ENCODE measurements at regions not wholly inside any gene's neighbourhood (a gene's known extent, or its start where the extent isn't known, plus 50 kb on each side); places are given as distances from the start of the nearest gene placed in this dataset.
"Not testable (repeated sequence)": the region's sequence is repeated elsewhere in the genome, so short reads cannot be mapped to it uniquely, and the experiment has no call there.

DNA sequence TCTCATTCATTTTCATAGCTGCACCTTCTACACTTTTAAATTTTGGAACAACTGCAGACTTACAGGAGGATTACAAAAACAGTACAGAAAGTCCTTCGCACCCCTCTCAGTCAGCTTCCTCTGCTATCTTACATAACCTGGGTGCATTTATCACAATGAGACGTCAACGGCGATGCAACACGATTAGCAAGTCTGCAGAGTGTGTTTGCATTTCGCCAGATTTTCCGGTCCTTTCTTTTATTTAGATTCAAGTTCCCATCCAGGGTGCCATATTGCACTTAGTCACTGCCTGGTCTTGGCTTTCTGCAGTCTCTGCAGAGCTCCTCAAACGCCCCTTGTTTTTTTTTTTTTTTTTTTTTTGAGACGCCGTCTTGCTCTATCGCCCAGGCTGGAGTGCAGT, 85.9 kb downstream of the ASMT start:
- no peak for DNase-seq (ENCODE audit: low spot score)

DNA sequence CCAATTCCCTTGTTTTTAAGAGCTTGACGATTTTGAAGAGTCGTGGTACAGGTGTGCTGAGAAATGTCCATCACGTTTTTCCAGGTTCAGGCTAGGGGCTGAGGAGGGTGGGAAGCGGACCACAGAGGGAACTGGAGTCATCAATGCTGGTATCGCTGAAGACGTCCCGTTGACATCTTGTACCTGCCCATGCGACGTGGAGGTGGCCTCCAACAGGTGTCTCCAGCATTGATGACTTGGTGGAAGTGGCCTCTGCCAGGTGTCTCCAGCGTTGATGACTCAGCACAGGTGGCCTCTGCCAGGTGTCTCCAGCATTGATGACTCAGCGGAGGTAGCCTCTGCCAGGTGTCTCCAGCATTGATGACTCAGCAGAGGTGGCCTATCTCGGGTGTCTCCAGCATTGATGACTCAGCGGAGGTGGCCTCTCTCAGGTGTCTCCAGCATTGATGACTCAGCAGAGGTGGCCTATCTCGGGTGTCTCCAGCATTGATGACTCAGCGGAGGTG, 86.6 kb downstream of the ASMT start:
- DNase-seq (ENCODE audit: low spot score), result not testable (repeated sequence)

DNA sequence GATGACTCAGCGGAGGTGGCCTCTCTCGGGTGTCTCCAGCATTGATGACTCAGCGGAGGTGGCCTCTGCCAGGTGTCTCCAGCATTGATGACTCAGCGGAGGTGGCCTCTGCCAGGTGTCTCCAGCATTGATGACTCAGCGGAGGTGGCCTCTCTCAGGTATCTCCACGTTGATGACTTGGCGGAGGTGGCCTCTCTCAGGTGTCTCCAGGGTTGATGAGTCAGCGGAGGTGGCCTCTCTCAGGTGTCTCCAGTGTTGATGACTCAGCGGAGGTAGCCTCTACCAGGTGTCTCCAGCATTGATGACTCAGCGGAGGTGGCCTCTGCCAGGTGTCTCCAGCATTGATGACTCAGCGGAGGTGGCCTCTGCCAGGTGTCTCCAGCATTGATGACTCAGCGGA, 87.3 kb downstream of the ASMT start:
- not testable (repeated sequence) for DNase-seq (ENCODE audit: low spot score)

DNA sequence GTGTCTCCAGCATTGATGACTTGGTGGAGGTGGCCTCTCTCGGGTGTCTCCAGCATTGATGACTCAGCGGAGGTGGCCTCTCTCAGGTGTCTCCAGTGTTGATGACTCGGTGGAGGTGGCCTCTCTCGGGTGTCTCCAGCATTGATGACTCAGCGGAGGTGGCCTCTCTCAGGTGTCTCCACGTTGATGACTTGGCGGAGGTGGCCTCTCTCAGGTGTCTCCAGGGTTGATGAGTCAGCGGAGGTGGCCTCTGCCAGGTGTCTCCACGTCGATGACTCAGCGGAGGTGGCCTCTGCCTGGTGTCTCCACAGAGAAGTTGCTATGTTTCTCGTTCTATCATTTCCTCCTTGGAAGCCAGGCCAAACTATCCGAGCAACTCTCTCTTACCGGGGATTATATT, 87.7 kb downstream of the ASMT start:
- DNase-seq (ENCODE audit: low spot score), result not testable (repeated sequence)

DNA sequence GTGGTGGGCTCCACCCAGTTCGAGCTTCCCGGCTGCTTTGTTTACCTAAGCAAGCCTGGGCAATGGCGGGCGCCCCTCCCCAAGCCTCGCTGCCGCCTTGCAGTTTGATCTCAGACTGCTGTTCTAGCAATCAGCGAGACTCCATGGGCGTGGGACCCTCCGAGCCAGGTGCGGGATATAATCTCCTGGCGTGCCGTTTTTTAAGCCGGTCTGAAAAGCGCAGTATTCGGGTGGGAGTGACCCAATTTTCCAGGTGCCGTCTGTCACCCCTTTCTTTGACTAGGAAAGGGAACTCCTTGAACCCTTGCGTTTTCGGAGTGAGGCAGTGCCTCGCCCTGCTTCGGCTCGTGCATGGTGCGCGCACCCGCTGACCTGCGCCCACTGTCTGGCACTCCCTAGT, 94.4 kb downstream of the ASMT start:
- not testable (repeated sequence) for DNase-seq (ENCODE audit: low spot score)

DNA sequence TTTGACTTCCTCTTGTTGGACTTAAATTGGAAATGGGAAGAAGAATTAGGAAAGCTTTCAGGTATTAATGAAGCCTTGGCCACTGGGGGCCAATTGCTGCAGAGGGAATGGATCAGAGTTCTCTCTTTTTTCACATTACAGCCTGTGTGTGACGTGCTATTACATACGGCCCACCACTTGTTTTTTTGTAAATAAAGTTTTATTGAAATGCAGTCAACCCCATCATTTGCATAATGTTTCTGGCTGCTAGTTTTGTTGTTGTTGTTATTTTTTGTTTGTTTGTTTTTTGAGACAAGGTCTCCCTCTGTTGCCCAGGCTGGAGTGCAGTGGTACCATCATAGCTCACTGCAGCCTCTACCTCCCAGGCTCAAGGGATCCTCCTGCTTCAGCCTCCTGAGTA, 98.4 kb downstream of the ASMT start:
- no peak for DNase-seq (ENCODE audit: low spot score)

DNA sequence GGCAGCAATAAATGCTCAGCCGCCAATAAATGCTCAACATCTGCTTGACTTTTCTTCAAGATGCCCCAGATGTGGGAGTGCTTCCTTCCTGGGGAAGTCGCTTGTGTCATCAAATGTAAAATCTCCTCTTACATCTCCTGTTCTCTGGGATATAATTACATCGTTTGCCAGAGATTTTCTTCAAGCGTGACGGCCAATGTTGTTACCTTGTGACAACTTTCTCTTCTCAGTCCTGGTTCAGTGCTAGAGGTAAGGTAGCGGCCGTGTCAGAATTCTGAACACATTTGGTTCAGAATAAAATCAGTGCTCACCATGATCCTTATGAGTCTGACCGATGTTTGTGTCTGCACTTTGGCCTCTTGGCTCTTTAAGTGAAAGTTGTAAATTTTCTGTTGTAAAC, 102.5 kb downstream of the ASMT start:
- no peak for DNase-seq (ENCODE audit: low spot score)

DNA sequence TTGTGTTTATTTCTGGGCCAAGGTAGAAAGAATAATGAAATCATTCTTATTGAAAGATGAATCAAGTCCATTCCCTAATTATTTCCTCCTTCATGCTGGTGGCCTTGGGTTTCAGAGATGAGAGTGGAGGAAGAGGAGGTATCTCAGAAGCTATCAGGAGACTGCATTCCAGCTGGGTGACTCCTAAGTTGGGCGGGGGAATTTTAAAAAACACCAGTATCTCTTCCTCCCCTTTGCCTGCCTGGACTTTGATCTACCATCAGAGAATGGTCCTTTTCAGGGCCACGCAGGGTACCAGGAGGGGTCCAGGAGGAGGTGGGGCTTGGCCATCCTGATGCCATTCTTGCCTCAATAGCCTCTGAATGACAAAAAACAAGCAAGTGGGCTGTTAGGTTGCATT, 104.4 kb downstream of the ASMT start:
- DNase-seq (ENCODE audit: low spot score), result no peak

DNA sequence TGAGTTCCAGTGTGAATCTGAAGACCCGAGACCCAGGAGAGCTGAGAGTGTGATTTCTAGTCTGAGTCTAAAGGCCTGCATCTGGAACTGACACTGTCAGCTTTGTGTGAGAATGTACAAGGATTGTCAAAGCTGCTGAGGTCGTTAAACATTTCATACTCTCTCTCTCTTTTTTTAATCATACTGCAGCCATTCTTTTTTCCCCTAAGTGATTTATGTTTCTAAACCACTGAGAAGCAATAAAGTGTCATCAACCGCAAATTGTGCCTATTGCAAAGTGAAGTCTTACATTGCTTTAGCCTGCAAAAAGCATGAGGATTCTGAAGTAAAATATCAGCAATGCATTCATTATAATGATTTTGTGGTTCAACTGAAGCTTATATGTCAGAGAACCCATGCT, 106.0 kb downstream of the ASMT start:
- DNase-seq (ENCODE audit: low spot score), result no peak

DNA sequence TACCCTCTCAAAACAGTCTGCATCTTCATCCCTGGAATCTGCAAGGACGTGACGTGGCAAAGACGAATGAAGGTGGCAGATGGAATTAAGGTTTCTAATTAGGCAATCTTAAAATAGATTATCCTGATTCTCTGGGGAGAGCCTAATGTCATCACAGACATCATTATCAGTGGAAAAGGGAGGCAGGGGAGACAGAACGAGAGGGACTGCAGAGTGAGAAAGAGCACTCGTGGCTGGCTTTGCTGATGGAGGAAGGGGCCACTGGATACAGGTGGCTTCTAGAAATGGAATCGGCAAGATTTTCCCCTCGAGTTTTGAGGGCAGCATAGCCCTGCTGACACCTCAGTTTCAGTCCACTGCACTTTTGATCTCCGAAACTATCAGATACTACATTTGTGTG, 110.6 kb downstream of the ASMT start:
- no peak for DNase-seq (ENCODE audit: low spot score)

DNA sequence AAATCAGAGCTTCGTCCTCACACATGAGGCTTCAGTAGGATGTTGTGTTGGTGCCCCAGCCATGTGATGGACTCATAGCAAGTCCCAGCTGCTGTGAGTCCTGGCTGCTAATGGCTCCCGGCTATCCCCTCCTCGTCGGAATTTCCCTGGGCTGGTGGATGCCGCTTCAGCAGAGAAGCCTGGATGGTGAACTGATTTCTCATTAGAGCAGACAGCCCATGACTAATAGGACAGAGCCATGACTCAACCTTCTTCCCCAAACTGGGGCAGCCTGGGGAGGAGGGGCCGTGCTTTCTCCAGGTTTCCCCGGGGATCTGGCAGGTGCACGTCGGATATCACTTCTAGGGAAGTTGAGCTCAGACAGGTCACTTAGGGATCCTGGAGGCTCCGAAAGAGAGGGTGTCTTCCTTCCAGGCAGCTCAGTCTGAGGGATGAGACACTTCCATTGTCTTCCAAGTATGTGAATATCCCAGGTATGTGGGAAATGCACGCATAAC, 112.7 kb downstream of the ASMT start:
- DNase-seq (ENCODE audit: low spot score), result no peak

DNA sequence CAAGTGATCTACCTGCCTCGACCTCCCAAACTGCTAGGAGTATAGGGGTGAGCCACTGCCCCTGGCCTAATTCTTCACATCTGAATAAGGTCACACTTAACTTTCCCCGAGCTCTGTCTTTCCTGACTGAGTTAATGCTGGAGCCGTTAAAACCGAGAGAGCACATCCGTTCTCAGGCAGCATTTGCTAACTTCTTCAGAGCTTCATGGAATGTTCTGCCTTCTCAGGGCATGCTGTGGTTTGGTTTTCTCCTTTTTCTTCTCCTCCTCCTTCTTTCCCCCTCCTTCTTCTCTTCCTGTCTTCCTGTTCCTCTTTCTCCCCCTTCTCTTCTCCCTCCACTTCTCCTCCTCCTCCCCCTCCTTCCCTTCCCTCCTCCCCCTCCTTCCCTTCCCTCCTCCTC, 119.9 kb downstream of the ASMT start:
- DNase-seq (ENCODE audit: low spot score), result no peak

DNA sequence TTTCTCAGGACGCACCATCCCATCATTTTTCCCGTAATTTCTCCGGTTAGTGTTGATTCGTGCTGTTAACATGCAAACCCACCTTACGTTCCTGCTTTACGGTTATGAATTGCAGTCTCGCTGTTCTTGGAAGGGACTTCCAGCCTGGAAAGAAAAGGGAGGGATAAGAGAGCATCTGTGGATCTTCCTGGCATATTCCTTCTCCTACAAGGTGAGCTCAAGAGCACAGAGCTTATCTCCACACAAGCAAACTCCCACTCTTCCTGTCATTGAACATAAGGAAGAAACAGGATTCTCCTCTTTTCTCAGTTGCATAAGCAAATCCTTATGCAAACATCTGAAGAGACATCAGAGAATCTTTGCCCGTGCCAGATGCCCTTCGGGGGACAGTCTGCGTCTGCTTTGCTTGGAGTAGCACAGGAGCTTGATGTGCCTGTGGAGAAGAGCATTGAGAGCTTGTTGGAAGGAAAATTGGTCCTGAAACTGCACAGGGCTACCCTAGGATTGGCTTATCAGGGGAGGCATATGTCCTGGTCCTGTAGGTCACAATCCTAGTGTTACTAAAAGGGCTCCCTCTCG, 127.0 kb downstream of the ASMT start:
- no peak for DNase-seq (ENCODE audit: low spot score)

DNA sequence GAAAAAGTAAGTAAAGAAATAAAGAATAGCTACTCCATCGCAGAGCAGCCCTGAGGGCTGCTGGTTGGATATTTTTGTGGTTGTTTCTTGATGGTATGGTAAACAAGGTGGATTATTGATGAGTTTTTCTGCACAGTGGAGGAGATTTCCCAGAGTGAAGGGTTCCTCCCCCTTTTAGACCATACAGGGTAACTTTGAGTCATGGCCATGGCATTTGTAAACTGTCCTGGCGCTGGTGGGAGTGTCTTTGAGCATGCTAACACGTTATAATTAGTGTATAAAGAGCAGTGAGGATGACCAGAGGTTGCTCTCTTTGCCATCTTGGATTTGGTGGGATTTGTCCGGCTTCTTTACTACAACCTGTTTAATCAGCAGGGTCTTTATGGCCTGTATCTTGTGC, 128.2 kb downstream of the ASMT start:
- no peak for DNase-seq (ENCODE audit: low spot score)

DNA sequence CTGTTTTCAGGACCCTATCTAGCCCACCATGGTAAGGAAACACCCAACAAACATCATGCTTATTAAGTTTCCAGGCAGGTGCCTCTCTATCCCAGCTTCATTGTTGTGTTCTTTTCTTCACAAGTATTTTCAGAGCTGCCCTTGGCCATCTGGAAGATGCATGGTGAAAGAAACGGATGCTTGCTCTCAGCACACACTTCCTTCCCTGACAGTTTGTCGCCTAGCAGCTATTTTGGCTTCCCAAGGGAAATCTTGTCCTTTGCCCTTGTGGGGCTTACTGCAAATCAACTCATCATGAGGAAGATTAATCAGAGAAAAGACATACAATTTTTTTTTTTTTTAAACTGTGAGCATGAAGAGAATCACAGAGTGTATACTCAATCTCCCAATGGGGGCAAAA, 128.8 kb downstream of the ASMT start:
- no peak for DNase-seq (ENCODE audit: low spot score)

DNA sequence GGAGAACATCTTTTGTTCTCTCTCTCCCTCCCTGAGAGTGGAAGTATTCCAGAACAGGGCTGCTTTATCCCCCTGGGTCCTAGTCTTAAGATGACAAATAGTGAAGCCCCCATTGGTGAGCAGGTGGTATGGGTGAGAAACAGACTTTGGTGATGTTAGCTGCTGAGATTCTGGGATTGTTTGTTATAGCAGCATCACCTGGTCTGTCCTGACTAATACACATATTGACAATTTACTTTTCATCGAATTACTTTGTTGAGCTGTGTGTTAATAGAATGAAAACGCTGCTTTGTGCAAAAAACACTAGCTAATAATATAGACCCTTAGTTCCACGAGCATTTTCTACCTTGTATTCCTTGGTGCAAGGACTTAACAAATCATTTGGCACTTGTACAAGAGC, 133.5 kb downstream of the ASMT start:
- no peak for DNase-seq (ENCODE audit: low spot score)

DNA sequence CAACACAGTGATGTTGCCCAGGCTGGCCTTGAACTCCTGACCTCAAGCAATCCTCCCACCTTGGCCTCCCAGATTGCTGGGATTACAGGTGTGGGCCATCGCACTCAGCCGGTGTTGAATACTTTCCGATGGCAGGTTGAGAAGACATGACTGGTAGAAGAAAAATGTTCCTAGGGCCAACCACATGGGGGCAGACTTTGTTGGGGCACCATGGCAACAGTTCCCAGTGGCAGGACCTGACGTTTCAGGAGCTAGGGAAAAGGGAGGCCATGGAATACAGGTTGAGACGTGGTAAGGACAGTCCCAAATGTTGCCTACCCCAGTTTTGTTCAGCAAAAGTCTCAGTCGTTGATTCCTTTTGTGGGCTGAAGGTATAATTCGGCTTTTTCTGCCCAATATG, 134.6 kb downstream of the ASMT start:
- DNase-seq (ENCODE audit: low spot score), result no peak

DNA sequence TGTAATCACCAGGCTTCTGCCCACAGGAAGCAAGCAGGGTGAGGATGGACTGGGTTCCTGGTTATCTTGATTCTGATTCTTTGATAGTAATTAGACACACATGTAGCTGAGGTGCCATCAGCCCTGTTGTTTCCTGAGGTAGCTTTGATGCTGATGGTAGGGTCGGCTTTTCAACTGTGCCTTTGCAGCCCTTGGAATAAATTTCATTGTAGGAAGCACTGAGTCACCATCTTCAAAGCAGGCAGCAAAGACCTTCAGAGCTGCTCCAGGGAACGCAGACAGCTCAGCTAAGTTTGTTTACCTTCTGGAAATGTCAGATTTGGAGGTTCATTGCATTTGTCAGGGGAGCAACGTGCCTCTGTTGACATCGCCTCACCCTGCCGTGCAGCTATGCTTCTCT, 135.4 kb downstream of the ASMT start:
- DNase-seq (ENCODE audit: low spot score), result no peak

DNA sequence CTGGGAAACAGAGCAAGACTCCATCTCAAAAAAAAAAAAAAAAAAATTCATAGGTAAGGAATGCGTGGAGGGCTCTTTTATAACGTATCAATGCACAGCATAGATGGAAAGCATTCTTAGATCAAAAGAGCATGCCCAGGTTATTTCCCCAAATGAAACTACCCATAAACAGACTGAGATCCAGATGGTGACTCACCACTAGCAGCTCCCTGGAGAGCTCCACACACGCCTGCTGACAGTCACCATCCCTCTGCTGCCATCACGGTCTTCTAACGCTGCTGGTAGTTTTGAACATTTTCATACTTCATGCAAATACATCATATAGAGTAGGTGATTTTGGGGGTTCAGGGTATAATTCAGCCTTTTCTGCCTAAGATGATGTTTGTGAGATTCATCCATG, 136.9 kb downstream of the ASMT start:
- DNase-seq (ENCODE audit: low spot score), result no peak

DNA sequence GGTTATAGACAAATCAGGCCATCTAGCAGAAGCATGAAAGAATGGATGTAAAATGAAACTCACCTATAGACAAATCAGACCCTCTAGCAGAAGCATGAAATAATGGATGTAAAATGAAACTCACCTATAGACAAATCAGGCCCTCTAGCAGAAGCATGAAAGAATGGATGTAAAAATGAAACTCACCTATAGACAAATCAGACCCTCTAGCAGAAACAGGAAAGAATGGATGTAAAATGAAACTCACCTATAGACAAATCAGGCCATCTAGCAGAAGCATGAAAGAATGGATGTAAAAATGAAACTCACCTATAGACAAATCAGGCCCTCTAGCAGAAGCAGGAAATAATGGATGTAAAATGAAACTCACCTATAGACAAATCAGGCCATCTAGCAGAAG, 137.9 kb downstream of the ASMT start:
- DNase-seq (ENCODE audit: low spot score), result not testable (repeated sequence)

DNA sequence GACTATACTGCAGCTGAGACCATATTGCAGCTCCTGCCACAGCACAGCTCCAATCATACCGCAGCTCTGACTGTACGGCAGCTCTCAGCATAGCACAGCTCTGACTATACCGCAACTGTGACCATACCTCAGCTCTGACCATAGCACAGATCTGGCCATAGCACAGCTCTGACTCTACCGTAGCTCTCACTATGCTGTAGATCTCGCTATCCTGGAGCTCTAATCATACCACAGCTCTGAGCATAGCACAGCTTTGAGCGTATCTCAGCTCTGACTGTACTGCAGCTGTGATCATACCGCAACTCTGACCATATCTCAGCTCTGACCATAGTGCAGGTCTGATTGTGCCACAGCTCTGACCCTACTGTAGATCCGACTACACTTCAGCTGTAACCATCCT, 139.2 kb downstream of the ASMT start:
- peak; percentile 12 for DNase-seq (ENCODE audit: low spot score)

DNA sequence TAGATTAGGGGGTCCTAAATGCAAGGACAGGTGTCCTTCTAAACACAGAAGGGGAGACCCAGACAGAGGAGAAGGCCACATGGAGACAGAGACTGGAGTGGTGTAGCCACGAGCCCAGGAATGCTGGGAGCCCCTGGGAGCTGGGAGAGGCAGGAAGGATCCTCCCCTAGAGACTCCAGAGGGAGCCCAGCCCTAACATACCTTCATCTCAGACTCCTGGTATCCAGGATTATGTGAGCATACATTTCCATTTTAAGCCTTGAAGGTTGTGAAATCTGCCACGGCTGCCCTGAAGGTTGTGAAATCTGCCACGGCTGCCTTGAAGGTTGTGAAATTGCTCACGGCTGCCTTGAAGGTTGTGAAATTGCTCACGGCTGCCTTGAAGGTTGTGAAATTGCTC, 148.4 kb downstream of the ASMT start:
- DNase-seq (ENCODE audit: low spot score), result no peak

DNA sequence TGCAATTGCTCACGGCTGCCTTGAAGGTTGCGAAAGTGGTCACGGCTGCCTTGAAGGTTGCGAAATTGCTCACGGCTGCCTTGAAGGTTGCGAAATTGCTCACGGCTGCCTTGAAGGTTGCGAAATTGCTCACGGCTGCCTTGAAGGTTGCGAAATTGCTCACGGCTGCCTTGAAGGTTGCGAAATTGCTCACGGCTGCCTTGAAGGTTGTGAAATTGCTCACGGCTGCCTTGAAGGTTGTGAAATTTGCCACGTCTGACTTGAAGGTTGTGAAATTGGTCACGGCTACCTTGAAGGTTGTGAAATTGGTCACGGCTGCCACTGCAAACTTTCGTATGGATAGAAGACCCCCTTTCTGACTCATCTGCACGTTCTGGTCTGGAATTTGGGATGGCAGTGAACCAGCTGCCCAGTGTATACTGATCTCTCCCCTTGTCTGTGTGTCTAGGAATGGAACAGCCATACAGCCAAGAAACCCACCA, 150.1 kb downstream of the ASMT start:
- not testable (repeated sequence) for DNase-seq (ENCODE audit: low spot score)

DNA sequence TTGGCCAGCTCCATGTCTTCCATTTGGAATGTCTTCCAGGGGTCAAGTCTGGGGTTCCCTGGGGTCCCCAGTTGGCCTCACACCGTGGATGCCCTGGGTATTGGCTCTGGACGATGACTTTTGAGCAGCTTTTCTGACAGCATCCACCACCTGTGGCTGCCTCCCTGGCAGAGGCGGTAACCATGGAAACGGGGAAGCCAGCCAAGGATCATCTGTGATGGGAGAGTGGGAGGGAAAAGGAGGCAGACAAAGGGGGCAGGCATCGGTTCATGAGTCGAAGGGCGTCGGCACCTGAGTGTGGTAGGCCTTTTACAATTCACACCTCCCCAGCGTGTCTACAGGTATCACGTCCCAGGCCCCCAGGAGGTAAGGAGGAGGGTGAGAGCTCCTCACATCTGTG, 152.2 kb downstream of the ASMT start:
- DNase-seq (ENCODE audit: low spot score), result no peak
